ENCODE measurements at regions not wholly inside any gene's neighbourhood (a gene's known extent, or its start where the extent isn't known, plus 50 kb on each side); places are given as distances from the start of the nearest gene placed in this dataset.
"Not testable (repeated sequence)": the region's sequence is repeated elsewhere in the genome, so short reads cannot be mapped to it uniquely, and the experiment has no call there.

DNA sequence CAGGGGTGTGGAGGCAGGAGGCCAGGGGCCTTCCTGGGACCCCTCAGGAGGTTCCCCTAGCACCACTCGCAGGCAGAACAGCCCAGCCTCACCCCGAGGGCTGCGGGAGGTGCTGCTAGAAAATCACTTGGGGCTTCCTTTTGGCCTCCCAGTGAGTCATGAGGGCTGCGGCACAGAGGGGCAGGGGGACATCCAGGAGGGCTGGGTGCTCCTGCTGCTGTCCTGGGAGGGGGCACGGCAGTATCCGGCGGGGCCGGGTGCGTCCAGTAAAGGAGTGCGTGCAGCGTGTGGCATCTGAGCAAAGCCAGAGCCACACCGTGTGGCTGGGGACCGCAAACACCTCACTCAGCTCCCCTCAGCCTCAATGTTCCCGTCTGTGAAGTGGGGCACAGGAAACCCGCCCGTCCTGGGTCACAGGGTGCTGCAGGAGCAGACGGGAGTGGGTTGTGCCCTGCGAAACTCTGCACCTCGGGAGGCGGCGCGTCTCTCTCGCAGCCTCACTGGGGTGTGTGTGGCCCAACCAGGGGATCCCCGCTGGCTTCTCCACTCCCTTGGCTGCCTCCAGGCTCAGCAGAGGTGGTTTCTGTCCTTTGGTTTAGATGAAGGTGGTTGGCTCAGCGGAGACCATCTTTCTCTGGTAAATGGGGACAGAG lies 117.3 kb upstream of the ZNF469 start:
- H3K9ac ChIP-seq (ENCODE audit: low read length); H3K27me3 ChIP-seq (ENCODE audit: control insufficient read depth in 1 of 2, insufficient read depth in 2 of 2, low read length in 2 of 2); H3K27ac ChIP-seq (ENCODE audit: low read depth, low read length); H3K36me3 ChIP-seq (ENCODE audit: insufficient read depth, low read length); H3K4me3 ChIP-seq (ENCODE audit: low read depth in 1 of 2, low read length in 2 of 2); H3K9me3 ChIP-seq (ENCODE audit: low read length): not testable (repeated sequence)
- H3K4me1 ChIP-seq (ENCODE audit: insufficient read depth, low read length): peaks cover 19% of the 10 kb centered on the region

DNA sequence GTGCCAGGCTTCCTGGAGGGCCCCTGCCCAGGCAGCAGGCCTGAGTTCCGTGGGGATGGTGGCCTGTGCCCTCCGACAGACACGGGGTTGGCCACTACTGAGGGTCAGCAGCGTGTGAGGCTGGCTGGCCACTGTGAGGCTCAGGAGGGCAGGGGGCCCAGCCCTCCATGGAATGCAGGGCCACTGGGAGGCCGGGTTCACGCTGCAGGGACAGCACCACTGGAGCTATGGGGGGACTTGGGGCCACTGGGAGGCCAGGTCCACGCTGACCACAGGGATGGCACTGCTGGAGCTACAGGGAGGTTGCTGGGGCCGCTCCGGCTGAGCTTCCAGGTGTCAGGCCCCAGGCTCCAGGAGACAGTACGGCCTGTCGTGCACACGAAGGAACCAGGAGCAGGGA lies 116.7 kb upstream of the ZNF469 start:
- H3K36me3 ChIP-seq (ENCODE audit: insufficient read depth, low read length); H3K9ac ChIP-seq (ENCODE audit: low read length); H3K4me3 ChIP-seq (ENCODE audit: low read depth in 1 of 2, low read length in 2 of 2); H3K9me3 ChIP-seq (ENCODE audit: low read length); H3K27me3 ChIP-seq (ENCODE audit: control insufficient read depth in 1 of 2, insufficient read depth in 2 of 2, low read length in 2 of 2); H3K27ac ChIP-seq (ENCODE audit: low read depth, low read length): not testable (repeated sequence)
- H3K4me1 ChIP-seq (ENCODE audit: insufficient read depth, low read length): peaks cover 19% of the 10 kb centered on the region

DNA sequence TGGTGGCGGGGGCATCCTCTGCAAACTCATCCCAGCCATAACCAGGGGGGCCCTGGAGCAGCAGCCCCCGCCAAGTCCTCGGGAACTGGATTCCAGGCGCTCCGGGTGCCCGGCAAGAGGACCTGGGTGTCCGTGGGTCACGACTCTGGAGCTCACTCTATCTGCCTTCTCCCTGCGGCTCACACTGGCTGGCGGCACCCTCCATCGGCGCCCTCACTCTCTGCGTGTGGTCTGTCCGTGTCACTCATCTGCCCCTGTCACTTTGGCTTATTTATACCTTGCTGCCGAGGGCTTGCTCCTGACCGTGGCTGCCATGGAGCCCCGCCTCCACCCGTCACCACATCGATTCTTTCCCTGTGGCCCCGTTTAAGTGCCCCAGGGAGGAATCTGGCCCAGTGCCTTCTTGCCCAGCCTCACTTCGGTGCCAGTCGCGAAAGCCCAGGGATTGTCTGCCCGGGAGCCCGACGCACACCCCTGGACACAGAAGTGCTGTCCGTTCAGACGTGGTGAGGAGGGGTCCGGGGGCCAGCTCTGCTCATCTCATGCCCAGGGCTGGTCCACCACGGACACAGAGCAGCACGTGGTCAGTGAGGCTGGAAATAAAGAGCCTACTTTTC lies 115.7 kb upstream of the ZNF469 start:
- not testable (repeated sequence) for H3K9me3 ChIP-seq (ENCODE audit: low read length); H3K9ac ChIP-seq (ENCODE audit: low read length); H3K36me3 ChIP-seq (ENCODE audit: insufficient read depth, low read length); H3K27me3 ChIP-seq (ENCODE audit: control insufficient read depth in 1 of 2, insufficient read depth in 2 of 2, low read length in 2 of 2); H3K27ac ChIP-seq (ENCODE audit: low read depth, low read length); H3K4me3 ChIP-seq (ENCODE audit: low read depth in 1 of 2, low read length in 2 of 2)
- H3K4me1 ChIP-seq (ENCODE audit: insufficient read depth, low read length): peaks cover 16% of the 10 kb centered on the region

DNA sequence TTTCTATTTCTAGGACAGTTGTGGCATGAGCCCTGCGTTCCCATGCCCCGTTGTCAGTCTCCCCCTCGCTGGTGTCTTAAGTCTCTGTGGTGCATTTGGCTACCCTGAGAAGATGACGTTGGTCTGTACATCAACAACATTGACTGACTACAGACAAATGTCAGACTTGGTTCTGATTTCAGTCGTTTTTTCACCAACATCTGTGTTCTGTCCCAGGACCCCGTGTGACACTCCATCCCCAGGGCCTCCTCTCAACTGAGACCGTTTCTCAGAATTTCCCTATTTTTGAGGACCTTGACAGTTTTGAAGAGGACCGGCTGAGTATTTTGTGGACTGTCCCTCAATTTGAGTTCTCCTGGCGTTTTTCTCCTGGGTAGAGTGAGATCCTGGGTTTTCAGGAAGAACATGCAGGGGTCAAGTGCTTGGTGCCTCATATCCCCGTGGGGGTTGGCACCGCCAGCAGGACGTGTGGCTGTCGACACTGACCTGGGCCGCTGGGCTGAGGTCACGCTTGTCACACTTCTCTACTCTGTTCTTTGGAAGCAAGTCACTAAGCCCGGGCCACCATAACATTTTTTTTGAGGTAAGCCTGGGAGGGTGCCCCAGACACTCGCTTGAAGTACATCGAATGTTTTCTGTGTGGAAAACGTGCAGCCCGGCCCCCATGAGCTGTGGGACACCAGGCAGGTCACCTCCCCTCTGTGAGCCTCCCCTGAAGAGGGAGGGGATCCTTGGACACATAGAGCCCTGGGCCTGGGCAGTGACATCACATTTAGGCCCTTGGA lies 114.4 kb upstream of the ZNF469 start:
- not testable (repeated sequence) for H3K27me3 ChIP-seq (ENCODE audit: control insufficient read depth in 1 of 2, insufficient read depth in 2 of 2, low read length in 2 of 2); H3K4me1 ChIP-seq (ENCODE audit: insufficient read depth, low read length); H3K9ac ChIP-seq (ENCODE audit: low read length); H3K27ac ChIP-seq (ENCODE audit: low read depth, low read length); H3K4me3 ChIP-seq (ENCODE audit: low read depth in 1 of 2, low read length in 2 of 2); H3K36me3 ChIP-seq (ENCODE audit: insufficient read depth, low read length); H3K9me3 ChIP-seq (ENCODE audit: low read length)

DNA sequence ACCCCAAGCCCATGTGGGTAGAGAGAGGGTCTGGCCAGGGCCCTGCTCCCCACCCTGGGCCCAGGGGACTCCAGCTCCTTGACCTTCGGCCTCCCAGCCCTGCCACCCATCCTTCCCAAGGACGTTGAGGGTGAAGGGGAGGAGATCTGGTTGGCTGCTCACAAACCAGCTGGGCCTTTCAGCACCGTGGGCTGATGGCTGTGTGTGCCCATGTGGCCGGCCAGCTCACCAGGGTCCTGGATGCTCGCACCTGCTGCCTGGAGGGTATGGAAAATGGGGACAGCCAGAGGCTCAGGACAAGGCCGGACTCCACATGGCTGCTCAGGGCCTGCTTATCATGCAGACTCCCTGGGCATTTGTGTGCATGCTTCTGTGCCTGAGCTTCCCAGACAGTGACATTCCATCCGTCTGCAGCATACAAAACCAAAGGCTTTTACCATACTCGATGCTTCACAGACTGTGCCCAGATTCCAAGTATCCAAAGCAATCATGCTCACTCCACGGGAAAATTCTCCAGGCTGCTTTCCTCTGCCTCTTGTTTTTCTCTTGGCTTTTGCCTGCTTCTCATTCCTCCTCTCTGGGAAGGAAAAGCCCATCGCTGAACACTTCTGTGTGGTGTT lies 112.5 kb upstream of the ZNF469 start:
- not testable (repeated sequence) for H3K27me3 ChIP-seq (ENCODE audit: control insufficient read depth in 1 of 2, insufficient read depth in 2 of 2, low read length in 2 of 2); H3K4me3 ChIP-seq (ENCODE audit: low read depth in 1 of 2, low read length in 2 of 2); H3K4me1 ChIP-seq (ENCODE audit: insufficient read depth, low read length); H3K9me3 ChIP-seq (ENCODE audit: low read length); H3K27ac ChIP-seq (ENCODE audit: low read depth, low read length); H3K36me3 ChIP-seq (ENCODE audit: insufficient read depth, low read length); H3K9ac ChIP-seq (ENCODE audit: low read length)

DNA sequence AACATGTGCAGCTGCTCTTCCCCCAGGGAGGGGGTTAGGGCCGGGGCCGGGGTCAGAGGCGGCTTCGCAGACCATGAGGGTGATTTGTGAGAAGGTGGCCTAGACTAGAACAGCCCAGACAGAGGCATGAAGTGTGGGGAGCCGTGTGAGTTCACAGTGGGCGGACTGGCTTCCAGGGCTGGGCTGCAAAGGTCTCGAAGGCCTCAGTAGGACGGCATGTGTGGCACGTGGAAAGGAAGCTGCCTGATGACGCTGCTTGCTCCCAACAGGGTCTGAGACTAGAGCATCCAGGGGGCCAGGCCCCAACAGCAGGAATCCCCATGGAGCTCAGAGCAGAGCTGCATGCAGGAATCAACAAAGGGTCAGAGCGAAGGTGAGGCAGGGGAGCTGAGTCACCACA lies 111.5 kb upstream of the ZNF469 start:
- not testable (repeated sequence) for H3K9me3 ChIP-seq (ENCODE audit: low read length); H3K4me3 ChIP-seq (ENCODE audit: low read depth in 1 of 2, low read length in 2 of 2); H3K27ac ChIP-seq (ENCODE audit: low read depth, low read length); H3K4me1 ChIP-seq (ENCODE audit: insufficient read depth, low read length); H3K9ac ChIP-seq (ENCODE audit: low read length); H3K36me3 ChIP-seq (ENCODE audit: insufficient read depth, low read length); H3K27me3 ChIP-seq (ENCODE audit: control insufficient read depth in 1 of 2, insufficient read depth in 2 of 2, low read length in 2 of 2)

DNA sequence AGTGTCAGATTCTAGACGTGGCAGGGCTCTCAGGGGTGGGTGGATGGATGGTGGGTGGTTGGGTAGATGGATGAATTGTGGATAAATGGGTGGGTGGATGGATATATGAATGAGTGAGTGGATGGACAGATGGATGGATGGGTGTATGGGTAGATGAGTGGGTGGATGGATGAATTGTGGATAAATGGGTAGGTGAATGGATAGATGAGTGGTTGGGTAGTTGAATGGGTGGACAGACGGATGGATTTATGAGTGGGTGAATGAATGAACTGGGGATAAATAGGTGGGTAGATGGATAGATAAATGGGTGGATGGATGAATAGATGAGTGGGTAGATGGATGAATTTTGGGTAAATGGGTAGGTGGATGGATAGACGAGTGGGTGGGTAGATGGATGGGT lies 111.0 kb upstream of the ZNF469 start:
- not testable (repeated sequence) for H3K27me3 ChIP-seq (ENCODE audit: control insufficient read depth in 1 of 2, insufficient read depth in 2 of 2, low read length in 2 of 2); H3K4me1 ChIP-seq (ENCODE audit: insufficient read depth, low read length); H3K4me3 ChIP-seq (ENCODE audit: low read depth in 1 of 2, low read length in 2 of 2); H3K36me3 ChIP-seq (ENCODE audit: insufficient read depth, low read length); H3K27ac ChIP-seq (ENCODE audit: low read depth, low read length); H3K9ac ChIP-seq (ENCODE audit: low read length); H3K9me3 ChIP-seq (ENCODE audit: low read length)

DNA sequence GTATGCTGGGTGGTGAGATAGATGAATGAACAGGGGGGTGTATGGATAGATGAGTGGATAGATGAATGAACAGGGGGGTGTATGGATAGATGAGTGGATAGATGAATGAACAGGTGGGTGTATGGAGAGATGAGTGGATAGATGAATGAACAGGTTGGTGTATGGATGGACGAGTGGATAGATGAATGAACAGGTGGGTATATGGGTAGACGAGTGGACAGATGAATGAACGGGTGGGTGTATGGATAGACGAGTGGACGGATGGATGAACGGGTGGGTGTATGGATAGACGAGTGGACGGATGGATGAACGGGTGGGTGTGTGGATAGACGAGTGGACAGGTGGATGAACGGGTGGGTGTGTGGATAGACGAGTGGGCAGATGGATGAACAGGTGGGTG lies 110.3 kb upstream of the ZNF469 start:
- not testable (repeated sequence) for H3K4me3 ChIP-seq (ENCODE audit: low read depth in 1 of 2, low read length in 2 of 2); H3K9me3 ChIP-seq (ENCODE audit: low read length); H3K36me3 ChIP-seq (ENCODE audit: insufficient read depth, low read length); H3K27ac ChIP-seq (ENCODE audit: low read depth, low read length); H3K4me1 ChIP-seq (ENCODE audit: insufficient read depth, low read length); H3K9ac ChIP-seq (ENCODE audit: low read length); H3K27me3 ChIP-seq (ENCODE audit: control insufficient read depth in 1 of 2, insufficient read depth in 2 of 2, low read length in 2 of 2)

DNA sequence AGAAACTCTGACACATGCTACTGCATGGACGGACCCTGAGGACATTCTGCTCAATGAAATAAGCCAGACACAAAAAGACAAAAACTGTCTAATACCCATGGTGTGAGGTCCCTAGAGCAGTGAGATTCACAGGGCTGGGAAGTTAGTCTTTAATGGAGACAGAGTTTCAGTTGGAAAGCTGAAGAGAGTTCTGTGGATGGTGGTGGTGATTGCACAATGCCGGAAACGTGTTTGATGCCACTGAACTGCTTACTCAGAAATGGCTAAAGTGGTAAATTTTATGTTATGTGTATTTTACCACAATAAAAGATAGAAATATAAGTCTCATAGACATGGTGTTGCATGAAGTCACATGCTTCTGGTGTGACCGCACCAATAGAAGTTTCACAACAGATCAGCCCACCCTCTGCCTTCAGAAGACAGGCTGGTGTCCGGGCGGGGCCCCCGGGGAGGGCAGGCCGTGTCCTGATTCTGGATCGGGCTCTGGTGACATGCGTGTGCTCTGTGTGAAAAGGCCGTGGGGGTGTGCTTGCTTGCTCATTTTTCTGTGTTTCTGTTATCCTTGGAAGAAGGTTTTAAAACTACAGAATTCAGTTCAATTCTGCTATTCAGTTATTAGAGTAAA lies 108.5 kb upstream of the ZNF469 start:
- H3K27me3 ChIP-seq (ENCODE audit: control insufficient read depth in 1 of 2, insufficient read depth in 2 of 2, low read length in 2 of 2); H3K9me3 ChIP-seq (ENCODE audit: low read length); H3K36me3 ChIP-seq (ENCODE audit: insufficient read depth, low read length); H3K27ac ChIP-seq (ENCODE audit: low read depth, low read length); H3K4me3 ChIP-seq (ENCODE audit: low read depth in 1 of 2, low read length in 2 of 2); H3K9ac ChIP-seq (ENCODE audit: low read length); H3K4me1 ChIP-seq (ENCODE audit: insufficient read depth, low read length): not testable (repeated sequence)

DNA sequence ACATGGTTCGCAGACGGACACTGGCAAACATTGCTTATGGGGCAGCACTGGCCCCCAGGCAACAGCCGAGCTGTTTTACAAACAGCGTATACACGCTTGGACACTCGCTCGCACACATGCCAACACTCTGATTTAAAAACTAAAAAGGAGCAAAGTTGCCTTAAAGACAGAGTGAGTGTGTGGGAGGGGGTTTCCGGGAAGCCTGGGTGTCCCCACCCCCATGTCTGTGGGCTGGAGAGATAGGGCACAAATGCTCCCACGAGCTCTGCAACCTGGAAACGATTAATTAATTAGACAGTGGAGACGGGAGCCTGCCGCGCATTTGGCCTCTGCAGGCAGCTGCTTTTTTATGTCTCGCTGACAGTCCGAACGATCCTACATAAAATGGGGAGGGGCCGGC lies 107.9 kb upstream of the ZNF469 start:
- Histone ChIP-seq H3K4me1 (ENCODE audit: insufficient read depth, low read length) (no peaks in the 10 kb centered on the region), H3K36me3 (ENCODE audit: insufficient read depth, low read length) (no peaks in the 10 kb centered on the region), H3K9ac (ENCODE audit: low read length) (no peak overlapping the region), H3K9me3 (ENCODE audit: low read length) (no peaks in the 10 kb centered on the region), H3K4me3 (ENCODE audit: low read depth in 1 of 2, low read length in 2 of 2) (no peak overlapping the region), H3K27me3 (ENCODE audit: control insufficient read depth in 1 of 2, insufficient read depth in 2 of 2, low read length in 2 of 2) (no peaks in the 10 kb centered on the region), H3K27ac (ENCODE audit: low read depth, low read length) (no peak overlapping the region)

DNA sequence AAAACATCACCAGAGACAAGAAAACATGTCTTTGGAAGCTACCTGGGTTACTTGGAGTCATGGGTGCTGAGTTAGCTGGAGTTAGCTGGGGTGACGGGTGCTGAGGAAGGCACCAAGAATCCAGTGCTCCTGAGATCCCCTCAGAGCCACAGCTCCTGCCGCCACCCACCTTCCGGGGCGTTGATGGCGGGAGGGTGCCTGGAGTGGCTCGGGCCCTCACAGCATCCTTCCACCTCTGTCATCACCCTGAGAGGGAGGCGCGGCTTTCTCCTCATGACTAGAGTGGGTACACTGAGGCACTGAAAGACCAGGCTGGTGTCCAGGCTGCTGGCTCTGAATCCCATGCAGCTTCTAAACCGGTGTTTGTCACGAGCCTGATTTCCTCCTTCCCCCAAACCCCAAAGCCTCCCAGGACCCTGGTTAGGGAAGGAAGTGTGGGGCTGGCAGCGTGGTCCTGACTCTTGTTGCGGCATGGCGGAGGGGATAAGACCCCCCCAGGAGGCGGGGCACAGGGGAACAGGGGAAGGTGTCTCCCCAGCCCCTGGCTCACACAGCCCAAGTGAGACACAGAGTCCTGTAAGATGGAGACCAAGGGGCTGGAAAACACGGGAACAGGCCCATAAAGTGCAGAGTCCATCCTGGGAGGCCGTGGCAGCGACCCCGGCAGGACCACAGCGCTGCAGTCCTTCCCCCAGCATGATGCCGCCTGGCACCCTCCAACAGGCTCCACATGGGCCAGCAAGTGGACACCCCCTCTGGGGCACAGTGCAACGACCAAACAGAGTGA lies 107.2 kb upstream of the ZNF469 start:
- H3K36me3 ChIP-seq (ENCODE audit: insufficient read depth, low read length); H3K9me3 ChIP-seq (ENCODE audit: low read length); H3K4me3 ChIP-seq (ENCODE audit: low read depth in 1 of 2, low read length in 2 of 2); H3K4me1 ChIP-seq (ENCODE audit: insufficient read depth, low read length); H3K27ac ChIP-seq (ENCODE audit: low read depth, low read length); H3K27me3 ChIP-seq (ENCODE audit: control insufficient read depth in 1 of 2, insufficient read depth in 2 of 2, low read length in 2 of 2); H3K9ac ChIP-seq (ENCODE audit: low read length): not testable (repeated sequence)

All from muscle layer of colon (tissue), 2 donors.